BJ (cell line): ENCODE measurements at regions not wholly inside any gene's neighbourhood (a gene's known extent, or its start where the extent isn't known, plus 50 kb on each side); places are given as distances from the start of the nearest gene placed in this dataset.
"Not testable (repeated sequence)": the region's sequence is repeated elsewhere in the genome, so short reads cannot be mapped to it uniquely, and the experiment has no call there.

ENCODE experiments used
- CTCF ChIA-PET: fragments of 350-600 bp; formaldehyde crosslinking; extraction: SDS; loops from one replicate; lab custom pipeline; 2021; ENCODE audit warnings: antibody characterized with exemption, inconsistent platforms; lab: Yijun Ruan, JAX
- POLR2A ChIA-PET: fragments of 300-600 bp; sonication (Branson Sonifier 250); formaldehyde crosslinking; extraction: SDS; loops from one replicate; lab custom pipeline; 2021; ENCODE audit warnings: antibody characterized with exemption; lab: Charles Lee
- DNase-seq: peaks from one replicate; pipeline ENCODE4 v3.0.0-alpha.2; 2011; ENCODE audit warnings: low read depth
- H3K27me3 ChIP-seq: 2 replicates; pipeline ENCODE4 v1.6.0; 2011; ENCODE audit warnings: low read length; ENCODE audit not compliant: control insufficient read depth, insufficient read depth
- H3K36me3 ChIP-seq: 2 replicates; pipeline ENCODE4 v1.5.1; 2011; ENCODE audit warnings: low read length; ENCODE audit not compliant: control insufficient read depth, insufficient read depth
- H3K4me3 ChIP-seq: 2 replicates; pipeline ENCODE4 v1.5.1; 2011; ENCODE audit warnings: low read depth, mild to moderate bottlenecking, control low read depth, low read length
- TF ChIP-seq, protein P1 (sequence below): IDR thresholded peaks from 2 replicates; pipeline ENCODE4 v1.5.1; 2011; ENCODE audit warnings: low read depth, mild to moderate bottlenecking, control low read depth, inconsistent platforms, low read length, moderate library complexity; ENCODE audit not compliant: insufficient read depth

- ChIA-PET CTCF (no interaction called here), POLR2A (no interaction called here)
- peaks cover 8% of the 10 kb centered on the region for H3K27me3 ChIP-seq
- no peaks in the 10 kb centered on the region for H3K36me3 ChIP-seq
- no peak overlapping the region for H3K4me3 ChIP-seq
- TF ChIP-seq, protein P1, sequence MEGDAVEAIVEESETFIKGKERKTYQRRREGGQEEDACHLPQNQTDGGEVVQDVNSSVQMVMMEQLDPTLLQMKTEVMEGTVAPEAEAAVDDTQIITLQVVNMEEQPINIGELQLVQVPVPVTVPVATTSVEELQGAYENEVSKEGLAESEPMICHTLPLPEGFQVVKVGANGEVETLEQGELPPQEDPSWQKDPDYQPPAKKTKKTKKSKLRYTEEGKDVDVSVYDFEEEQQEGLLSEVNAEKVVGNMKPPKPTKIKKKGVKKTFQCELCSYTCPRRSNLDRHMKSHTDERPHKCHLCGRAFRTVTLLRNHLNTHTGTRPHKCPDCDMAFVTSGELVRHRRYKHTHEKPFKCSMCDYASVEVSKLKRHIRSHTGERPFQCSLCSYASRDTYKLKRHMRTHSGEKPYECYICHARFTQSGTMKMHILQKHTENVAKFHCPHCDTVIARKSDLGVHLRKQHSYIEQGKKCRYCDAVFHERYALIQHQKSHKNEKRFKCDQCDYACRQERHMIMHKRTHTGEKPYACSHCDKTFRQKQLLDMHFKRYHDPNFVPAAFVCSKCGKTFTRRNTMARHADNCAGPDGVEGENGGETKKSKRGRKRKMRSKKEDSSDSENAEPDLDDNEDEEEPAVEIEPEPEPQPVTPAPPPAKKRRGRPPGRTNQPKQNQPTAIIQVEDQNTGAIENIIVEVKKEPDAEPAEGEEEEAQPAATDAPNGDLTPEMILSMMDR: no peak
- no peak for DNase-seq
These were observed 155.9 kb downstream of the FOXD2 start for GRCh38 chr1:47593598-47594285.

DNA sequence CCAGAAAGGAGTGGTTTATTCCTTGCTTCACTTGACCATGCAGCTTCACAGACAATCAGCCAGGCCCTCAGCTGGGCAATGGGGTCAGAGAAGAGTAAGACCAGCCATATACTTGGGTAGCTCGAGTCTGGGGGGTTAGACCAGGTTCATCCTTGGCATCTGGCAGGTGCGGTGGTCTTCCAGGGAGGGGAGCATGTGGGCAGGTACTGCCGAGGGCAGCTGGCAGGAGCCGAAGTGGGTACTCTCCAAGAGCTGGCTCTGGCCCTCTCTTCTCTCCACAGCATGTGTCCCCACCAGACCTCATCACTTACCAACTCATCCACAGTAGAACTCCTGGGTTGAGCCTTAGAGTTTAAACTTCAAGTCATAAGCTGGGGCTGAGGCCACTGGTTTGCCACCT lies 156.8 kb downstream of the FOXD2 start:
- Histone ChIP-seq H3K4me3 (no peak overlapping the region), H3K36me3 (no peaks in the 10 kb centered on the region), H3K27me3 (peaks cover 7% of the 10 kb centered on the region)
- ChIA-PET POLR2A (no interaction called here), CTCF (no interaction called here)
- no peak for DNase-seq
- TF ChIP-seq, protein P1: no peak

DNA sequence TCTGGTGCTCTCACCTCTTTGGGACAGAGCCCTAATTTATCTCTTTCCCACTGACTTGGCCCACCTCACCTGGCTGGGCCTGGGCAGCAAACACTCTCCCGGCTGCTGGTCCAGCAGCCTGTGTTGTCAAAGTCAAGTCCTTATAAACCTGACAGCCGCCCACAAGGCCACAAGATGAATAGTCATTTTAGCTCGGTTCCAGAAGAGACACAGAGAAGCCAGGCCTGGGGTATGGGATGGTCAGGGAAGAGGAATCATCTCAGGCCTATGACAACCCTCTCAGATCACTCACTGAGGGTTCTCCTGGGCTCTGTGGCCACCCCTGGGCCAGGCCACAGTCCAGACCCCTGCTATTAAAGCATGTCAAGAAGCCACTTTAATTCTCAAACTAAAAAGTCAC lies 158.5 kb downstream of the FOXD2 start:
- Histone ChIP-seq H3K4me3 (no peak overlapping the region), H3K36me3 (no peaks in the 10 kb centered on the region), H3K27me3 (peaks cover 7% of the 10 kb centered on the region)
- CTCF ChIA-PET: no interaction called here
- no peak for DNase-seq
- POLR2A ChIA-PET: no interaction called here
- TF ChIP-seq, protein P1: no peak

GRCh38 chr1:47598357-47598756 lies 160.5 kb downstream of the FOXD2 start:
- TF ChIP-seq, protein P1: no peak
- POLR2A ChIA-PET: no interaction called here
- no peak overlapping the region for H3K4me3 ChIP-seq
- H3K36me3 ChIP-seq: no peaks in the 10 kb centered on the region
- CTCF ChIA-PET: interaction anchor here (0.6 kb wide), 1 partner anchor 29 kb away, joined by 3 read pairs; no protein-coding TSS in a partner anchor
- H3K27me3 ChIP-seq: peaks cover 2% of the 10 kb centered on the region
- no peak for DNase-seq

GRCh38 chr1:47599777-47600176 lies 161.9 kb downstream of the FOXD2 start:
- CTCF ChIA-PET: no interaction called here
- TF ChIP-seq, protein P1: no peak
- DNase-seq: no peak
- Histone ChIP-seq H3K4me3 (no peak overlapping the region), H3K36me3 (no peaks in the 10 kb centered on the region), H3K27me3 (no peaks in the 10 kb centered on the region; the same call in 1 of the 2 replicates)
- POLR2A ChIA-PET: no interaction called here

DNA sequence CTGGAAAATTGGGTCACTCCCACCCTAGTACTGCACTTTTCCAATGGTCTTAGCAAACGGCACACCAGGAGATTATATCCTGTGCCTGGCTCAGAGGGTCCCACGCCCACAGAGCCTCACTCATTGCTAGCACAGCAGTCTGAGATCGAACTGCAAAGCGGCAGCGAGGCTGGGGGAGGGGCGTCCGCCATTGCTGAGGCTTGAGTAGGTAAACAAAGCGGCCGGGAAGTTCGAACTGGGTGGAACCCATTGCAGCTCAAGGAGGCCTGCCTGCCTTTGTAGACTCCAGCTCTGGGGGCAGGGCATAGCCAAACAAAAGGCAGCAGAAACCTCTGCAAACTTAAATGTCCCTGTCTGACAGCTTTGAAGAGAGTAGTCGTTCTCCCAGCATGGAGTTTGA lies 164.6 kb downstream of the FOXD2 start:
- H3K36me3 ChIP-seq, H3K27me3 ChIP-seq, DNase-seq, H3K4me3 ChIP-seq, CTCF ChIA-PET, POLR2A ChIA-PET: not testable (repeated sequence)

DNA sequence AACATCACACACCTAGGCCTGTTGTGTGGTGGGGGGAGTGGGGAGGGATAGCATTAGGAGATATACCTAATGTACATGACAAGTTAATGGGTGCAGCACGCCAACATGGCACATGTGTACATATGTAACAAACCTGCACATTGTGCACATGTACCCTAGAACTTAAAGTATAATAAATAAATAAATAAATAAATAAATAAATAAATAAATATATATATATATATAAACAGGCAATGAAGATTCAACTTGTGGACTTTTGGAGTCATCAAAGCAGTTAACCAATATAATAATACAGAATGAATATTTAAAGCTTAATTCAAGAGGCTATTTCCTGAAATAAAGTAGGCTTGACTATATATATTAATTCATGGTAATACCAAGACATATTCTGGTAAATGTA lies 167.0 kb downstream of the FOXD2 start:
- DNase-seq, POLR2A ChIA-PET, CTCF ChIA-PET, H3K36me3 ChIP-seq, H3K4me3 ChIP-seq, H3K27me3 ChIP-seq: not testable (repeated sequence)
